ENCODE measurements at regions not wholly inside any gene's neighbourhood (a gene's known extent, or its start where the extent isn't known, plus 50 kb on each side); places are given as distances from the start of the nearest gene placed in this dataset.

- H3K27me3 Mint-ChIP-seq (ENCODE audit: low read depth): no peaks in the 10 kb centered on the region
- no peaks in the 10 kb centered on the region for H3K36me3 Mint-ChIP-seq (ENCODE audit: low read depth)
- no peak overlapping the region for H3K4me3 Mint-ChIP-seq
- POLR2A ChIA-PET: no interaction called here
- H3K4me1 Mint-ChIP-seq (ENCODE audit: low read depth): no peaks in the 10 kb centered on the region
- CTCF ChIA-PET: no interaction called here
- ATAC-seq (no peak), DNase-seq (no peak)
- no peak overlapping the region for H3K27ac Mint-ChIP-seq
- H3K9me3 Mint-ChIP-seq (ENCODE audit: insufficient read depth): no peaks in the 10 kb centered on the region
These were observed 1963.8 kb upstream of the CELF4 start for GRCh38 chr18:39529358-39529757.

DNA sequence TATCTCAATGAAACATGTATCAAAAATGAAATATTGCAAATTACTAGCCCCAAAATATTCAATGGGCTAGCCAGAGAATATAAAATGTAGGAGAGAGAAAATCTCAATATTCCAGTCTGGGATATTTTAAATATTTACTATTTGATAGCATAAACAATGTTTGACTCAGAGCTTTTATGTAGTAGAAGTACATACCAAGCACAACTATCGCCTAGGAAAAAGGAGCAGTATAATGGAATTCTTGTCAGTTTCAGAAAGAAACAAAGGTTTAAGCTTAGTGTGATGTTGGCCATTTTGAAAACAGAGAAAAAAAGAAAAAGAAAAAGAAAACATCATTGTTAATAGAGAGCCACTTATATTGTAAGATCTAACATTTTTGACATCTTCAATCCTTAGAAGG lies 1961.9 kb upstream of the CELF4 start:
- DNase-seq: no peak
- ChIA-PET CTCF (no interaction called here), POLR2A (no interaction called here)
- H3K4me1 Mint-ChIP-seq (ENCODE audit: low read depth): no peaks in the 10 kb centered on the region
- no peaks in the 10 kb centered on the region for H3K27me3 Mint-ChIP-seq (ENCODE audit: low read depth)
- no peaks in the 10 kb centered on the region for H3K36me3 Mint-ChIP-seq (ENCODE audit: low read depth)
- no peak for ATAC-seq
- H3K9me3 Mint-ChIP-seq (ENCODE audit: insufficient read depth): no peaks in the 10 kb centered on the region
- H3K4me3 Mint-ChIP-seq: no peak overlapping the region
- H3K27ac Mint-ChIP-seq: no peak overlapping the region

DNA sequence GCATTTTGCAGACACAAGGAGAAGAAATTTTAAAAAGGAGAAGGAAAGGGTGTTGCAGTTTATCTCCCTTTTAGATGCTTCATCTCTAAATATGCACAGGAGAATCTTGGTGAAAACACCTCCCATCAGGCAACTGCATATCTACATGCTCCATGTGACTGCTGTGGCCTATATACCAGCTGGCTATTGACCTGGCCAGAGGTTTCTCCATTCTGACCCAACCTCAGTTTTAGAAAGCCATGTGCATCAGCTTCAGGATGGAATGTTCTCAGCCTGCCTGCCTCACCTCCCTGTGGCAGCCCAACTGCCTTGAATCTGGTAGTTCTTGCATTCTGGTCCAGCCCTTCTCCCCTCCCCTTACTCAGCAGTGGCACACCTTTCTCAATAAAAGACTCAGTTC lies 1958.8 kb upstream of the CELF4 start:
- ATAC-seq: no peak
- Mint-ChIP-seq H3K4me1 (ENCODE audit: low read depth) (no peaks in the 10 kb centered on the region), H3K4me3 (no peak overlapping the region), H3K36me3 (ENCODE audit: low read depth) (no peaks in the 10 kb centered on the region), H3K27ac (no peak overlapping the region), H3K9me3 (ENCODE audit: insufficient read depth) (no peaks in the 10 kb centered on the region), H3K27me3 (ENCODE audit: low read depth) (no peaks in the 10 kb centered on the region)
- ChIA-PET POLR2A (no interaction called here), CTCF (no interaction called here)
- no peak for DNase-seq

DNA sequence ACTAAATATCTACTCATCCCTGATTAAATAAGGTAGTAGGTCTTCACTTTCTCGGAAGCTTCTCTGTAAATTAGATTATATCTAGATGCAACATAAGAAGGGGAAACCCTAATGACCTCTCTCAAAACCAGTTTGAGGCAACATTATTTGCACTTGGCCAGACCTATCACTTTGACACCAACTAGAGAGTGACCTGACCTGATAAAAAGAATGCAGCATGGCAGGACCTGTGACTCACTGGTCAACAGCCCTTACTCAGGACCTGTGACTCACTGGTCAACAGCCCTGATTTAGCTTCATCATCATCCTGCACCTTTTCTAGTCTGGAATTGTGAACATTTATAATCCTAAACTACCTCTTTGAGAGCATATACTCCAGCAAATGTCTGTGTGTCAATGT lies 1957.7 kb upstream of the CELF4 start:
- ChIA-PET POLR2A (no interaction called here), CTCF (no interaction called here)
- Mint-ChIP-seq H3K4me3 (no peak overlapping the region), H3K4me1 (ENCODE audit: low read depth) (no peaks in the 10 kb centered on the region), H3K27ac (no peak overlapping the region), H3K27me3 (ENCODE audit: low read depth) (no peaks in the 10 kb centered on the region), H3K36me3 (ENCODE audit: low read depth) (no peaks in the 10 kb centered on the region), H3K9me3 (ENCODE audit: insufficient read depth) (no peaks in the 10 kb centered on the region)
- ATAC-seq: no peak
- no peak for DNase-seq

GRCh38 chr18:39521164-39521563 lies 1955.6 kb upstream of the CELF4 start:
- no peak overlapping the region for H3K4me3 Mint-ChIP-seq
- H3K9me3 Mint-ChIP-seq (ENCODE audit: insufficient read depth): no peaks in the 10 kb centered on the region
- CTCF ChIA-PET: no interaction called here

DNA sequence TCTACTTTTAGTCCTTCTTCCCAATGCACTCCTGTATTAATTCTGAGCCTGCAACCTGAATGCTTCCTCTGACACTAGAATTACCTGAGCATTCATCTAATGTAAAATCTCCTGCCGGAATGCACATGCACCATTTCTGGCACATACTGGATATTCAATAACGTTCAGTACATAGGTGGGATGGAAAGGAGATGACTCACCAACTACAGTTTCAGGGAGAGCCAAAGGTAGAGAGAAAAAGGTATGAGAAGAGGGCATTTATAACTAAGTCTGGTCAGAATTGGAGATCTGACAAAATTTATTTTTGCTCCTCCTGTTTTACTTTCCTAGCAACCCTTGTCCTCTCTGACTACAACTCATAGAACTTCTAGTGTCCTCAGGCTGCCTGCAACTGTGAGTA lies 1954.1 kb upstream of the CELF4 start:
- CTCF ChIA-PET: no interaction called here
- Mint-ChIP-seq H3K36me3 (ENCODE audit: low read depth) (no peaks in the 10 kb centered on the region), H3K27me3 (ENCODE audit: low read depth) (no peaks in the 10 kb centered on the region), H3K4me1 (ENCODE audit: low read depth) (no peaks in the 10 kb centered on the region), H3K4me3 (no peak overlapping the region), H3K27ac (no peak overlapping the region), H3K9me3 (ENCODE audit: insufficient read depth) (no peaks in the 10 kb centered on the region)
- no peak for DNase-seq
- ATAC-seq: no peak
- POLR2A ChIA-PET: no interaction called here

More at GRCh38 chr18:39521164-39521563, 1955.6 kb upstream of the CELF4 start:
- Mint-ChIP-seq H3K36me3 (ENCODE audit: low read depth) (no peaks in the 10 kb centered on the region), H3K4me1 (ENCODE audit: low read depth) (no peaks in the 10 kb centered on the region), H3K27ac (no peak overlapping the region), H3K27me3 (ENCODE audit: low read depth) (no peaks in the 10 kb centered on the region)
- POLR2A ChIA-PET: no interaction called here
- ATAC-seq (no peak), DNase-seq (no peak)

DNA sequence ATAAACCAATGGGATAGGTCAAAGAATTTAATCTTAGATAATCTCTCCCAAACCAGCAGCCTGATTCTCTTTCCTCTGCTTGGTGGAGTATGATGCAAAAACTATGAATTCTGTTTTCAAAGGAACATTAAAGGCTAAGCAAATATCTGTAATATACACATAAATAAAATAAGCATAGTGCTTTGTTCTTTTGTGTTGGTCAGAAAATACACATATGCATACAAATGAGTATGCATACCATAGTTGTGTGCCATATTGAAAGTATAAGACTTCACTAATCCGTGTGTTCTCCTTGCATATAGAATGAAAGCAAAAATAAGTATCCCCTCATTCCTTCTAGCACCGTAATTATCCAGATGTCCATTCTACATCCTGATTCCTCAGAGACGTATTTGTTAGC lies 1949.7 kb upstream of the CELF4 start:
- no peak overlapping the region for H3K27ac Mint-ChIP-seq
- H3K36me3 Mint-ChIP-seq (ENCODE audit: low read depth): no peaks in the 10 kb centered on the region
- no peaks in the 10 kb centered on the region for H3K9me3 Mint-ChIP-seq (ENCODE audit: insufficient read depth)
- ChIA-PET POLR2A (no interaction called here), CTCF (no interaction called here)
- no peaks in the 10 kb centered on the region for H3K4me1 Mint-ChIP-seq (ENCODE audit: low read depth)
- H3K27me3 Mint-ChIP-seq (ENCODE audit: low read depth): no peaks in the 10 kb centered on the region
- H3K4me3 Mint-ChIP-seq: no peak overlapping the region
- ATAC-seq: no peak
- no peak for DNase-seq

DNA sequence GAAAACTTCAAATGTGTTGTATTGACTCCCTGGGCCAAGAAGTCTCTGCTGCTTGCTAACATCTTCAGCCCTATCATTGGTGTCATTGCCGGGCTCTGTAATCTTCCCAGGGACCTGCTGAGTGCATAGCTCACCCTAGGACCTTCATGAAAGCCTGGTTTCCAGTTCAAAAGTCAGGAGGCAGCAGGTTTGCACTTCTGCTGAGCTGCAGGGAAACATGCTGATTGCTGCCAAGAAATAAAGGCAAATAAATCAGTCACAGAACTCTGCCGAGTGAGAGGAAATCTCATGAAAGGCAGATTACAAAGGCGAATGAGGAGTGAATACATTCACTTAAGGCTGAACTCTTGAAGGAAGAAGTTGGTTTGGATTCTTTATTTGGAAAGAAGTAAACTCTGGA lies 1947.6 kb upstream of the CELF4 start:
- CTCF ChIA-PET: no interaction called here
- no peaks in the 10 kb centered on the region for H3K4me1 Mint-ChIP-seq (ENCODE audit: low read depth)
- no peaks in the 10 kb centered on the region for H3K36me3 Mint-ChIP-seq (ENCODE audit: low read depth)
- H3K27me3 Mint-ChIP-seq (ENCODE audit: low read depth): no peaks in the 10 kb centered on the region
- H3K27ac Mint-ChIP-seq: no peak overlapping the region
- H3K9me3 Mint-ChIP-seq (ENCODE audit: insufficient read depth): no peaks in the 10 kb centered on the region
- H3K4me3 Mint-ChIP-seq: no peak overlapping the region
- POLR2A ChIA-PET: interaction anchor here (0.5 kb wide), 1 partner anchor 773 kb away, joined by 5 read pairs; no protein-coding TSS in a partner anchor
- ATAC-seq (no peak), DNase-seq (no peak)

- Mint-ChIP-seq H3K4me1 (ENCODE audit: low read depth) (no peaks in the 10 kb centered on the region), H3K27ac (no peak overlapping the region), H3K9me3 (ENCODE audit: insufficient read depth) (no peaks in the 10 kb centered on the region), H3K36me3 (ENCODE audit: low read depth) (no peaks in the 10 kb centered on the region), H3K4me3 (no peak overlapping the region), H3K27me3 (ENCODE audit: low read depth) (no peaks in the 10 kb centered on the region)
- ATAC-seq (no peak), DNase-seq (no peak)
- ChIA-PET CTCF (no interaction called here), POLR2A (no interaction called here)
These were observed 1941.2 kb upstream of the CELF4 start for GRCh38 chr18:39506581-39507330.

DNA sequence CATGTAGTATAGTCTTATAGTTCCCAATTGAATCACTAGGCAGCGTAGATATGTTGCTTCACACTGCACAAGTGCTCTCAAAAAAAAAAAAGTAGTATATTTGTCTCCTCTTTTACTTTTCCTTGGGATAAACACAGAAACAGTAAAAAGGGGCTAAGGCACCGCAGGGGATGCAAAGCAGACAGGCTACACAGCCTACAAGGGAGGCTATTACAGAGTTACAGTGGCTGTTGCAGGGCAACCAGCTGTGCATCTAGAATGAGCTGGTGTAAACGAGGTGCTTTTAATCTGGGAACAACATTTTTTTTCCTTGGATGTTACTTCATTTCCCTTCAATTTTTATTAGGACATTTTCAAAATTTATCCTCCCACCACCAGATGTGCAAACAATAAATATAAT lies 1934.7 kb upstream of the CELF4 start:
- ATAC-seq (no peak), DNase-seq (no peak)
- Mint-ChIP-seq H3K36me3 (ENCODE audit: low read depth) (no peaks in the 10 kb centered on the region), H3K27me3 (ENCODE audit: low read depth) (no peaks in the 10 kb centered on the region), H3K9me3 (ENCODE audit: insufficient read depth) (peaks cover 5% of the 10 kb centered on the region), H3K4me3 (no peak overlapping the region), H3K27ac (no peak overlapping the region), H3K4me1 (ENCODE audit: low read depth) (no peaks in the 10 kb centered on the region)
- ChIA-PET POLR2A (no interaction called here), CTCF (no interaction called here)

- no peak for DNase-seq
- Mint-ChIP-seq H3K27ac (no peak overlapping the region), H3K4me3 (no peak overlapping the region), H3K4me1 (ENCODE audit: low read depth) (no peaks in the 10 kb centered on the region), H3K36me3 (ENCODE audit: low read depth) (no peaks in the 10 kb centered on the region), H3K27me3 (ENCODE audit: low read depth) (no peaks in the 10 kb centered on the region), H3K9me3 (ENCODE audit: insufficient read depth) (peaks cover 5% of the 10 kb centered on the region)
- ATAC-seq: no peak
- CTCF ChIA-PET: no interaction called here
- POLR2A ChIA-PET: no interaction called here
These were observed 1932.2 kb upstream of the CELF4 start for GRCh38 chr18:39497821-39498220.

GRCh38 chr18:39496986-39497385 lies 1931.4 kb upstream of the CELF4 start:
- Mint-ChIP-seq H3K36me3 (ENCODE audit: low read depth) (no peaks in the 10 kb centered on the region), H3K27me3 (ENCODE audit: low read depth) (no peaks in the 10 kb centered on the region), H3K4me3 (no peak overlapping the region), H3K27ac (no peak overlapping the region), H3K9me3 (ENCODE audit: insufficient read depth) (peaks cover 5% of the 10 kb centered on the region), H3K4me1 (ENCODE audit: low read depth) (no peaks in the 10 kb centered on the region)
- POLR2A ChIA-PET: no interaction called here
- ATAC-seq (no peak), DNase-seq (no peak)
- CTCF ChIA-PET: no interaction called here

- no peak for DNase-seq
- CTCF ChIA-PET: no interaction called here
- Mint-ChIP-seq H3K4me3 (no peak overlapping the region), H3K27me3 (ENCODE audit: low read depth) (no peaks in the 10 kb centered on the region), H3K4me1 (ENCODE audit: low read depth) (no peaks in the 10 kb centered on the region), H3K36me3 (ENCODE audit: low read depth) (no peaks in the 10 kb centered on the region), H3K27ac (no peak overlapping the region), H3K9me3 (ENCODE audit: insufficient read depth) (peaks cover 5% of the 10 kb centered on the region)
- ATAC-seq: no peak
- POLR2A ChIA-PET: no interaction called here
These were observed 1928.8 kb upstream of the CELF4 start for GRCh38 chr18:39494211-39494896.
